Small intestine (tissue), 7 donors: ENCODE measurements at regions not wholly inside any gene's neighbourhood (a gene's known extent, or its start where the extent isn't known, plus 50 kb on each side); places are given as distances from the start of the nearest gene placed in this dataset.

Experiments used
- DNase-seq, 2 donors: peaks; one replicate each; pipeline versions ENCODE4 v3.0.0 to v3.0.0-alpha.2; 2013
- FAIRE-seq: peaks from 2 replicates; lab custom pipeline; 2012; peaks lifted over from hg19 to GRCh38; lab: Jason Lieb, UNC
- H3K27ac ChIP-seq, 3 donors: one replicate each; pipeline ENCODE4 v1.5.1; 2013; ENCODE audit warnings: low read length in 2 of 3, mild to moderate bottlenecking in 2 of 3, control low read depth in 1 of 3, inconsistent platforms in 1 of 3, low read depth in 1 of 3, moderate library complexity in 1 of 3
- H3K27me3 ChIP-seq, 3 donors: one replicate each; pipeline ENCODE4 v1.6.1; 2013; ENCODE audit warnings: low read length in 3 of 3, inconsistent platforms in 1 of 3; ENCODE audit not compliant: control insufficient read depth in 3 of 3, insufficient read depth in 3 of 3
- H3K36me3 ChIP-seq, 3 donors: one replicate each; pipeline ENCODE4 v1.6.1; 2013; ENCODE audit warnings: low read length in 3 of 3, inconsistent platforms in 1 of 3, low read depth in 1 of 3, mild to moderate bottlenecking in 1 of 3, moderate library complexity in 1 of 3; ENCODE audit not compliant: control insufficient read depth in 3 of 3, insufficient read depth in 2 of 3
- H3K4me1 ChIP-seq, 3 donors: one replicate each; pipeline ENCODE4 v1.6.1; 2013; ENCODE audit warnings: low read length in 2 of 3, inconsistent platforms in 1 of 3, low read depth in 1 of 3, mild to moderate bottlenecking in 1 of 3, moderate library complexity in 1 of 3; ENCODE audit not compliant: control insufficient read depth in 3 of 3, insufficient read depth in 2 of 3
- H3K4me3 ChIP-seq, 3 donors: one replicate each; pipeline ENCODE4 v1.5.1; 2013; ENCODE audit warnings: low read length in 3 of 3, control low read depth in 1 of 3, inconsistent platforms in 1 of 3, low read depth in 1 of 3, mild to moderate bottlenecking in 1 of 3, moderate library complexity in 1 of 3
- H3K9me3 ChIP-seq, 2 donors: one replicate each; pipeline ENCODE4 v1.6.1; 2013; ENCODE audit warnings: low read depth in 1 of 2, low read length in 1 of 2; ENCODE audit not compliant: control insufficient read depth in 2 of 2, insufficient read depth in 1 of 2
- WGBS, 3 donors: extraction: QIAGEN DNeasy Blood & Tissue Kit; methylation state at CpG; one replicate each; pipeline ENCODE4 v1.1.7; 2013; 5-methylcytosine and 5-hydroxymethylcytosine counted together
- donor health status: healthy with polysubstance abuse.
- donor health status: control.
- donor health status: control.
- donor health status: Bipolar disorder and iron deficiency.
- donor health status: healthy.

GRCh38 chr10:125557801-125558505 lies 125.0 kb downstream of the TEX36 start:
- H3K27me3 ChIP-seq = no peaks in the 10 kb centered on the region
- FAIRE-seq (no peak), DNase-seq (no peak)
- no peak overlapping the region for H3K4me3 ChIP-seq
- 71 to 89% (median 85%) methylated on average over 7 of the region's 7 CpGs for WGBS, 3 donors
- no peaks in the 10 kb centered on the region for H3K36me3 ChIP-seq
- H3K27ac ChIP-seq = no peak overlapping the region
- H3K4me1 ChIP-seq = no peaks in the 10 kb centered on the region
- peaks cover 0 to 2% of the 10 kb centered on the region in 2 donors for H3K9me3 ChIP-seq

GRCh38 chr10:125557311-125557710 lies 125.7 kb downstream of the TEX36 start:
- no peaks in the 10 kb centered on the region for H3K27me3 ChIP-seq
- no peaks in the 10 kb centered on the region for H3K4me1 ChIP-seq
- 52 to 54% (median 53%) methylated on average over 4 of the region's 4 CpGs for WGBS, 3 donors
- H3K27ac ChIP-seq = no peak overlapping the region
- no peak overlapping the region for H3K4me3 ChIP-seq
- peaks cover 0 to 6% of the 10 kb centered on the region in 2 donors for H3K9me3 ChIP-seq
- DNase-seq = no peak
- FAIRE-seq = no peak
- no peaks in the 10 kb centered on the region for H3K36me3 ChIP-seq

GRCh38 chr10:125556882-125557281 lies 126.1 kb downstream of the TEX36 start:
- FAIRE-seq = no peak
- Histone ChIP-seq H3K9me3 (peaks cover 0 to 9% of the 10 kb centered on the region in 2 donors), H3K27ac (no peak overlapping the region), H3K4me3 (no peak overlapping the region), H3K4me1 (no peaks in the 10 kb centered on the region), H3K27me3 (no peaks in the 10 kb centered on the region), H3K36me3 (no peaks in the 10 kb centered on the region)
- 19 to 27% (median 24%) methylated on average over 4 of the region's 4 CpGs for WGBS, 3 donors
- DNase-seq = no peak

GRCh38 chr10:125555743-125556142 lies 127.2 kb downstream of the TEX36 start:
- Histone ChIP-seq H3K27ac (no peak overlapping the region), H3K27me3 (no peaks in the 10 kb centered on the region), H3K9me3 (peaks cover 0 to 12% of the 10 kb centered on the region in 2 donors), H3K4me1 (no peaks in the 10 kb centered on the region), H3K4me3 (no peak overlapping the region), H3K36me3 (no peaks in the 10 kb centered on the region)
- WGBS, 3 donors = 70 to 74% (median 74%) methylated on average over 12 of the region's 12 CpGs
- DNase-seq (no peak), FAIRE-seq (no peak)

GRCh38 chr10:125555267-125555666 lies 127.7 kb downstream of the TEX36 start:
- FAIRE-seq (no peak), DNase-seq (no peak)
- 76 to 81% (median 77%) methylated on average over 9 of the region's 9 CpGs for WGBS, 3 donors
- no peak overlapping the region for H3K4me3 ChIP-seq
- no peaks in the 10 kb centered on the region for H3K4me1 ChIP-seq
- no peak overlapping the region for H3K27ac ChIP-seq
- no peaks in the 10 kb centered on the region for H3K27me3 ChIP-seq
- peaks cover 0 to 12% of the 10 kb centered on the region in 2 donors for H3K9me3 ChIP-seq
- no peaks in the 10 kb centered on the region for H3K36me3 ChIP-seq

GRCh38 chr10:125554753-125555152 lies 128.2 kb downstream of the TEX36 start:
- no peak for FAIRE-seq
- WGBS, 3 donors = 65 to 70% (median 67%) methylated on average over 4 of the region's 4 CpGs
- H3K9me3 ChIP-seq = peaks cover 0 to 12% of the 10 kb centered on the region in 2 donors

GRCh38 chr10:125554016-125554703 lies 128.8 kb downstream of the TEX36 start:
- FAIRE-seq (no peak), DNase-seq (no peak)
- H3K4me3 ChIP-seq = no peak overlapping the region
- 90 to 93% (median 90%) methylated on average over 10 of the region's 10 CpGs for WGBS, 3 donors
- H3K9me3 ChIP-seq = peaks cover 0 to 12% of the 10 kb centered on the region in 2 donors
- H3K27ac ChIP-seq = no peak overlapping the region
- no peaks in the 10 kb centered on the region for H3K36me3 ChIP-seq
- H3K4me1 ChIP-seq = no peaks in the 10 kb centered on the region
- H3K27me3 ChIP-seq = no peaks in the 10 kb centered on the region

More at GRCh38 chr10:125554753-125555152, 128.2 kb downstream of the TEX36 start:
- no peaks in the 10 kb centered on the region for H3K4me1 ChIP-seq
- H3K36me3 ChIP-seq = no peaks in the 10 kb centered on the region
- no peaks in the 10 kb centered on the region for H3K27me3 ChIP-seq
- no peak overlapping the region for H3K4me3 ChIP-seq
- no peak overlapping the region for H3K27ac ChIP-seq
- no peak for DNase-seq

GRCh38 chr10:125553091-125553490 lies 129.9 kb downstream of the TEX36 start:
- FAIRE-seq = no peak

More at GRCh38 chr10:125553091-125553490, 129.9 kb downstream of the TEX36 start:
- no peak overlapping the region for H3K4me3 ChIP-seq
- H3K27ac ChIP-seq = no peak overlapping the region
- peaks cover 0 to 12% of the 10 kb centered on the region in 2 donors for H3K9me3 ChIP-seq
- 72 to 87% (median 81%) methylated on average over 2 of the region's 2 CpGs for WGBS, 3 donors
- H3K36me3 ChIP-seq = no peaks in the 10 kb centered on the region
- H3K4me1 ChIP-seq = no peaks in the 10 kb centered on the region
- no peaks in the 10 kb centered on the region for H3K27me3 ChIP-seq
- no peak for DNase-seq
